ENCODE measurements at regions not wholly inside any gene's neighbourhood (a gene's known extent, or its start where the extent isn't known, plus 50 kb on each side); places are given as distances from the start of the nearest gene placed in this dataset.

GRCh38 chr13:104571893-104572229 is 1505.6 kb upstream of the SLC10A2 start:
- no peaks in the 10 kb centered on the region for H3K27me3 ChIP-seq (ENCODE audit: insufficient read depth, low read depth, severe bottlenecking)
- no peak overlapping the region for H3K4me3 ChIP-seq (ENCODE audit: low read depth, low read length)
- DNase-seq = no peak
- TF ChIP-seq CTCF (IDR thresholded peaks at IDR 0.05; ENCODE audit: low read depth, low read length) = no peak
- H3K36me3 ChIP-seq = no peaks in the 10 kb centered on the region
- H3K9me3 ChIP-seq (ENCODE audit: severe bottlenecking) = no peaks in the 10 kb centered on the region
- no peak overlapping the region for H3K27ac ChIP-seq

- peak overlapping the region; percentile 5; the same call in 1 of the 2 replicates for H3K4me3 ChIP-seq (ENCODE audit: low read depth, low read length)
- no peaks in the 10 kb centered on the region for H3K27me3 ChIP-seq (ENCODE audit: insufficient read depth, low read depth, severe bottlenecking)
- no peak overlapping the region for H3K27ac ChIP-seq
- H3K36me3 ChIP-seq = no peaks in the 10 kb centered on the region
- TF ChIP-seq CTCF (IDR thresholded peaks at IDR 0.05; ENCODE audit: low read depth, low read length) = peak; percentile 95
- DNase-seq = peak; percentile 90
- H3K9me3 ChIP-seq (ENCODE audit: severe bottlenecking) = no peaks in the 10 kb centered on the region
Measured at GRCh38 chr13:104571161-104571892, 1505.1 kb upstream of the SLC10A2 start.

- TF ChIP-seq CTCF (IDR thresholded peaks at IDR 0.05; ENCODE audit: low read depth, low read length) = no peak
- DNase-seq = no peak
- Histone ChIP-seq H3K27me3 (ENCODE audit: insufficient read depth, low read depth, severe bottlenecking) (no peaks in the 10 kb centered on the region), H3K27ac (no peak overlapping the region), H3K9me3 (ENCODE audit: severe bottlenecking) (no peaks in the 10 kb centered on the region), H3K36me3 (no peaks in the 10 kb centered on the region), H3K4me3 (ENCODE audit: low read depth, low read length) (no peak overlapping the region)
Measured at GRCh38 chr13:104567114-104567513, 1500.9 kb upstream of the SLC10A2 start.

- Histone ChIP-seq H3K27ac (no peak overlapping the region), H3K27me3 (ENCODE audit: insufficient read depth, low read depth, severe bottlenecking) (no peaks in the 10 kb centered on the region), H3K9me3 (ENCODE audit: severe bottlenecking) (no peaks in the 10 kb centered on the region), H3K36me3 (no peaks in the 10 kb centered on the region), H3K4me3 (ENCODE audit: low read depth, low read length) (no peak overlapping the region)
- DNase-seq = no peak
- no peak for TF ChIP-seq CTCF (IDR thresholded peaks at IDR 0.05; ENCODE audit: low read depth, low read length)
Measured at GRCh38 chr13:104565888-104566287, 1499.7 kb upstream of the SLC10A2 start.

- no peaks in the 10 kb centered on the region for H3K36me3 ChIP-seq
- no peaks in the 10 kb centered on the region for H3K27me3 ChIP-seq (ENCODE audit: insufficient read depth, low read depth, severe bottlenecking)
- peaks cover 3% of the 10 kb centered on the region for H3K9me3 ChIP-seq (ENCODE audit: severe bottlenecking)
- DNase-seq = peak; percentile 64
- TF ChIP-seq CTCF (IDR thresholded peaks at IDR 0.05; ENCODE audit: low read depth, low read length) = no peak
- no peak overlapping the region for H3K27ac ChIP-seq
- no peak overlapping the region for H3K4me3 ChIP-seq (ENCODE audit: low read depth, low read length)
Measured at GRCh38 chr13:104553896-104554295, 1487.7 kb upstream of the SLC10A2 start.

GRCh38 chr13:104553186-104553585 is 1487.0 kb upstream of the SLC10A2 start:
- no peak overlapping the region for H3K27ac ChIP-seq
- H3K27me3 ChIP-seq (ENCODE audit: insufficient read depth, low read depth, severe bottlenecking) = no peaks in the 10 kb centered on the region
- no peak for TF ChIP-seq CTCF (IDR thresholded peaks at IDR 0.05; ENCODE audit: low read depth, low read length)
- H3K9me3 ChIP-seq (ENCODE audit: severe bottlenecking) = peaks cover 3% of the 10 kb centered on the region
- no peak for DNase-seq
- no peak overlapping the region for H3K4me3 ChIP-seq (ENCODE audit: low read depth, low read length)
- H3K36me3 ChIP-seq = no peaks in the 10 kb centered on the region
